SK-N-SH (cell line): ENCODE measurements at regions not wholly inside any gene's neighbourhood (a gene's known extent, or its start where the extent isn't known, plus 50 kb on each side); places are given as distances from the start of the nearest gene placed in this dataset.
"Not testable (repeated sequence)": the region's sequence is repeated elsewhere in the genome, so short reads cannot be mapped to it uniquely, and the experiment has no call there.

Experiments used
- CTCF ChIA-PET: fragments of 300-600, 350-600 bp; formaldehyde crosslinking; extraction: SDS; loops from one replicate; lab custom pipeline; 2021; lab: Yijun Ruan, JAX
- POLR2A ChIA-PET: fragments of 350-600 bp; sonication (Branson Sonifier 250); formaldehyde crosslinking; extraction: SDS; loops from one replicate; lab custom pipeline; 2020; ENCODE audit warnings: antibody characterized with exemption, inconsistent platforms; lab: Yijun Ruan, JAX
- DNase-seq: peaks from one replicate; pipeline ENCODE4 v3.0.0; 2012
- H2AFZ ChIP-seq: fragments of 200-600 bp; sonication (generic); 2 replicates; pipeline ENCODE4 v1.8.1; 2016; ENCODE audit warnings: antibody characterized with exemption, mild to moderate bottlenecking, low read depth
- H3F3A ChIP-seq: fragments of 200-600 bp; sonication (generic); replicated peaks from 2 replicates; pipeline ENCODE3; 2016; ENCODE audit warnings: antibody characterized with exemption, mild to moderate bottlenecking; ENCODE audit not compliant: insufficient read depth
- H3K27ac ChIP-seq, 2 experiments: fragments of 200-500 bp in 1 of 2; fragments of 200-600 bp in 1 of 2; sonication (Bioruptor generic) in 1 of 2; sonication (generic), shearing (Covaris generic) in 1 of 2; 2 replicates each; pipeline versions ENCODE4 v1.5.1 to v1.6.1; 2014 to 2016; ENCODE audit warnings: low read depth in 2 of 2, inconsistent platforms in 1 of 2, low read length in 1 of 2, mild to moderate bottlenecking in 1 of 2, mixed read lengths in 1 of 2
- H3K27me3 ChIP-seq: fragments of 200-600 bp; sonication (generic), shearing (Covaris generic); 2 replicates; pipeline ENCODE4 v1.6.1; 2016; ENCODE audit warnings: mixed run types; ENCODE audit not compliant: insufficient read depth
- H3K36me3 ChIP-seq, 2 experiments: fragments of 200-500 bp in 1 of 2; fragments of 200-600 bp in 1 of 2; sonication (Bioruptor generic) in 1 of 2; sonication (generic) in 1 of 2; replicated peaks in 1 of 2; 2 replicates each; pipeline versions ENCODE3 to v1.5.1; 2014 to 2016; ENCODE audit warnings: low read length in 1 of 2, mild to moderate bottlenecking in 1 of 2; ENCODE audit not compliant: insufficient read depth in 2 of 2, control insufficient read depth in 1 of 2
- H3K4me1 ChIP-seq, 2 experiments: fragments of 200-500 bp in 1 of 2; fragments of 200-600 bp in 1 of 2; sonication (Bioruptor generic) in 1 of 2; sonication (generic), shearing (Covaris generic) in 1 of 2; 2 replicates each; pipeline versions ENCODE4 v1.5.1 to v1.6.1; 2014 to 2016; ENCODE audit warnings: low read depth in 1 of 2, low read length in 1 of 2, mixed run types in 1 of 2; ENCODE audit not compliant: insufficient read depth in 2 of 2, control insufficient read depth in 1 of 2
- H3K4me2 ChIP-seq: fragments of 200-600 bp; sonication (generic), shearing (Covaris generic); 2 replicates; pipeline ENCODE4 v1.6.1; 2017; ENCODE audit warnings: mixed run types
- H3K4me3 ChIP-seq, 2 experiments: fragments of 200-500 bp in 1 of 2; fragments of 200-600 bp in 1 of 2; sonication (Bioruptor generic) in 1 of 2; sonication (generic), shearing (Covaris generic) in 1 of 2; 2 replicates each; pipeline versions ENCODE4 v1.5.1 to v1.8.1; 2014 to 2016; ENCODE audit warnings: low read depth in 2 of 2, inconsistent platforms in 1 of 2, low read length in 1 of 2, mild to moderate bottlenecking in 1 of 2, mixed read lengths in 1 of 2, moderate library complexity in 1 of 2
- H3K79me2 ChIP-seq: fragments of 200-600 bp; sonication (generic); 2 replicates; pipeline ENCODE4 v1.8.1; 2017; ENCODE audit warnings: mild to moderate bottlenecking; ENCODE audit not compliant: insufficient read depth
- H3K9ac ChIP-seq: fragments of 200-600 bp; sonication (generic); 2 replicates; pipeline ENCODE4 v1.6.1; 2017; ENCODE audit warnings: mixed run types
- H3K9me2 ChIP-seq: fragments of 200-600 bp; sonication (generic); 2 replicates; pipeline ENCODE4 v1.6.1; 2017; ENCODE audit warnings: mixed run types
- H3K9me3 ChIP-seq: fragments of 200-600 bp; sonication (generic); 2 replicates; pipeline ENCODE4 v1.6.1; 2017; ENCODE audit warnings: mixed run types, mild to moderate bottlenecking, moderate library complexity
- H4K20me1 ChIP-seq: fragments of 200-600 bp; sonication (generic); 2 replicates; pipeline ENCODE4 v1.6.1; 2017; ENCODE audit warnings: mild to moderate bottlenecking, mixed run types; ENCODE audit not compliant: insufficient read depth
- CTCF ChIP-seq: fragments of 200-600 bp; sonication (generic); IDR thresholded peaks from 2 replicates; pipeline ENCODE4 v1.6.1; 2017; ENCODE audit warnings: antibody characterized with exemption, mild to moderate bottlenecking, moderate library complexity
- ELF1 ChIP-seq: IDR thresholded peaks from 2 replicates; pipeline ENCODE4 v1.4.0; 2012
- EP300 ChIP-seq, 2 experiments: IDR thresholded peaks; 2 replicates each; pipeline versions ENCODE4 v1.4.0 to v1.6.1; 2012; ENCODE audit warnings: borderline replicate concordance in 1 of 2, low read depth in 1 of 2, low read length in 1 of 2
- FOXJ3 ChIP-seq: sonication (generic); formaldehyde crosslinking; IDR thresholded peaks from 2 replicates; pipeline ENCODE4 v1.5.1; 2020; ENCODE audit warnings: mild to moderate bottlenecking, missing genetic modification reagents
- FOXM1 ChIP-seq: IDR thresholded peaks from 2 replicates; pipeline ENCODE4 v1.4.0; 2012; ENCODE audit warnings: low read depth, mild to moderate bottlenecking
- GATA2 ChIP-seq: sonication (generic); formaldehyde crosslinking; IDR thresholded peaks from 2 replicates; pipeline ENCODE4 v1.5.0; 2020; ENCODE audit warnings: mild to moderate bottlenecking, missing genetic modification reagents
- JUND ChIP-seq: IDR thresholded peaks from 2 replicates; pipeline ENCODE4 v1.4.0; 2012
- NFIC ChIP-seq: IDR thresholded peaks from 2 replicates; pipeline ENCODE4 v1.4.0; 2012; ENCODE audit warnings: borderline replicate concordance
- NRF1 ChIP-seq: IDR thresholded peaks from 2 replicates; pipeline ENCODE4 v1.6.1; 2012; ENCODE audit warnings: low read depth, mild to moderate bottlenecking, low read length
- RCOR1 ChIP-seq: fragments of 150-350 bp; IDR thresholded peaks from 2 replicates; pipeline ENCODE4 v1.6.1; 2017; ENCODE audit warnings: antibody characterized with exemption, low read length
- SIN3A ChIP-seq: IDR thresholded peaks from 2 replicates; pipeline ENCODE4 v1.6.1; 2012; ENCODE audit warnings: low read depth, mild to moderate bottlenecking, low read length, moderate library complexity, borderline replicate concordance
- TEAD4 ChIP-seq: IDR thresholded peaks from 2 replicates; pipeline ENCODE4 v1.4.0; 2012; ENCODE audit warnings: mild to moderate bottlenecking, borderline replicate concordance; ENCODE audit not compliant: insufficient read depth
- WGBS: methylation state at CpG from one replicate; pipeline ENCODE4 v1.1.6; 2017; ENCODE audit warnings: low lambda C conversion rate; 5-methylcytosine and 5-hydroxymethylcytosine counted together

GRCh38 chr2:242097278-242097677 lies 227.7 kb downstream of the RTP5 start:
- H3K36me3 ChIP-seq, H2AFZ ChIP-seq: not testable (repeated sequence)
- WGBS = 96% methylated on average over 1 of the region's 1 CpG

DNA sequence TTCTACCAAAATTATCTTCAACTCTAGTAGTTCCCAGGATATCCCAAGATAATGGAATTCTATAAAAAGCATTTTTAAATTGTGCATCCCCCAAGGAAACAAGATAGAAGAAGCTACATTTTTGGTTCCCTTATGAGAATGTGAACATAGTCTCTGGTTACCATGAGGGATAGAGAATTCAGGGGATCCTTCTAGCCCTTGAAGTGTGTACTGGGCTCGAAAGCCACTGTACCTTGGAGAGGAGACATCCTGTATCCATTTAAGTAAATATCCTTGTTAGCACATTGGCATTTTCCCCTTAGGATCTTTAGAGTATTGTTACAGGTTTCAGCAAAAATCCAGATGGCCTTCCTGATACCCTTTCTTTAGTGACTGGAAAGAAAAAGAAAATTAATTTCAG lies 228.5 kb downstream of the RTP5 start:
- CTCF ChIA-PET = no interaction called here
- no peaks in the 10 kb centered on the region for H3K9me3 ChIP-seq
- H3K27me3 ChIP-seq = no peaks in the 10 kb centered on the region
- no peaks in the 10 kb centered on the region for H4K20me1 ChIP-seq
- H3K9me2 ChIP-seq = no peaks in the 10 kb centered on the region
- WGBS = 100% methylated on average over 1 of the region's 1 CpG
- peaks cover 6 to 10% of the 10 kb centered on the region in 2 experiments for H3K36me3 ChIP-seq
- DNase-seq = no peak
- H3K4me3 ChIP-seq = no peak overlapping the region
- no peak overlapping the region for H2AFZ ChIP-seq
- no peak overlapping the region for H3K9ac ChIP-seq
- POLR2A ChIA-PET = no interaction called here
- no peak overlapping the region for H3K4me2 ChIP-seq
- TF ChIP-seq NFIC (no peak), CTCF (no peak), TEAD4 (no peak), SIN3A (no peak), EP300 (IDR thresholded peaks at IDR 0.05; ENCODE audit: borderline replicate concordance in 1 of 2, low read depth in 1 of 2, low read length in 1 of 2) (no peak), JUND (no peak)
- no peaks in the 10 kb centered on the region for H3F3A ChIP-seq
- H3K4me1 ChIP-seq = no peaks in the 10 kb centered on the region; a peak in 1 of 4 replicates
- no peaks in the 10 kb centered on the region for H3K79me2 ChIP-seq
- H3K27ac ChIP-seq = no peak overlapping the region

More at GRCh38 chr2:242097278-242097677, 227.7 kb downstream of the RTP5 start:
- H3K79me2 ChIP-seq, H3K27me3 ChIP-seq, DNase-seq, POLR2A ChIA-PET, H3K4me3 ChIP-seq, H3K9ac ChIP-seq, H4K20me1 ChIP-seq, H3K27ac ChIP-seq, H3K9me3 ChIP-seq, H3K4me1 ChIP-seq, H3F3A ChIP-seq, H3K4me2 ChIP-seq, H3K9me2 ChIP-seq, CTCF ChIA-PET: not testable (repeated sequence)

DNA sequence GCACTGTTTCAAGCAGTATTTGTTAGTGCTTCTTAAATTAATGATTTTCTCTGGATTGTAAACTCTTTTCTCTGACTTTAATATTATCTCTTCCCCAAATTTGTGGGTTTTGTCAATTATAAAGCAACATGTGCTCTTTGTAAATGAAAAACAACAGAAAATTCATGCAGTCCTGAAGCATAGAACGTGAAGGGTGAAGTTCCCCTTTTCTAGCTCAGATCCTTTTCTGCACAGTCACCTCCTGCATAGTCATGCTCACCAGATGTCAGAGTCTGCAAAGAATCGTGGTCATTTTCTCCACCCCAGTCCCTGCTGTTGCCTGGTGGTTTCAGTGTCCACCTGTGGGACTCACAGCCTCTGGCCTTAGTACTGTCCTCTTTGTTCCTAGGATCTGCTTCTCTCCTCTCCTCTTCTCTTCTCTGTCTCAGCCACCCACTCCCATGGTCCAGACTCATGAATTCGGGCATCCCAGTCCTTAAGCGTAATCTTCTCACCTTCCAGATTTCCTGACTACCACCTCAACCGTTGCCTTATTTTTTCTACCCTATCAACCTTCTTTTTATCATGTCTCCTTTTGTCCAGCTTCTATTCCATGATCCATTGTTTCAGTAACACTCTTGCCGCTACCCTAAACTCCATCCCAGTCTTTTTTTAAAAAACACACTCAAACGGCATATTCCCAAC lies 229.1 kb downstream of the RTP5 start:
- H4K20me1 ChIP-seq = no peaks in the 10 kb centered on the region
- no peak overlapping the region for H3K4me3 ChIP-seq
- CTCF ChIA-PET = no interaction called here
- H3K27ac ChIP-seq = no peak overlapping the region
- 76% methylated on average over 7 of the region's 7 CpGs for whole genome bisulfite sequencing
- no peaks in the 10 kb centered on the region for H3K27me3 ChIP-seq
- no peaks in the 10 kb centered on the region for H3K9me3 ChIP-seq
- H3K79me2 ChIP-seq = no peaks in the 10 kb centered on the region
- no peaks in the 10 kb centered on the region; a peak in 1 of 4 replicates for H3K4me1 ChIP-seq
- H3K9ac ChIP-seq = no peak overlapping the region
- no peak for DNase-seq
- H3K36me3 ChIP-seq = peaks cover 6 to 10% of the 10 kb centered on the region in 2 experiments
- no peak overlapping the region for H2AFZ ChIP-seq
- no peak overlapping the region for H3K4me2 ChIP-seq
- H3F3A ChIP-seq = no peaks in the 10 kb centered on the region
- no peaks in the 10 kb centered on the region for H3K9me2 ChIP-seq
- POLR2A ChIA-PET = no interaction called here
- TF ChIP-seq FOXJ3 (no peak), ELF1 (no peak), FOXM1 (no peak), GATA2 (CRISPR knock-in tag) (no peak), NRF1 (no peak), RCOR1 (no peak)

- H3K27me3 ChIP-seq, H3K36me3 ChIP-seq, H2AFZ ChIP-seq, H3K9me3 ChIP-seq, H3K27ac ChIP-seq, H3K4me3 ChIP-seq, CTCF ChIA-PET, H3F3A ChIP-seq, DNase-seq, H3K9me2 ChIP-seq, POLR2A ChIA-PET, H3K4me1 ChIP-seq, H3K79me2 ChIP-seq, H3K4me2 ChIP-seq, H4K20me1 ChIP-seq, H3K9ac ChIP-seq: not testable (repeated sequence)
- 100% methylated on average over 1 of the region's 2 CpGs for WGBS
Measured at GRCh38 chr2:242103093-242103492, 233.6 kb downstream of the RTP5 start.
